ENCODE measurements at regions not wholly inside any gene's neighbourhood (a gene's known extent, or its start where the extent isn't known, plus 50 kb on each side); places are given as distances from the start of the nearest gene placed in this dataset.

- TF ChIP-seq CTCF (IDR thresholded peaks at IDR 0.05) (no peak), POLR2A (IDR thresholded peaks at IDR 0.05) (no peak)
Measured at GRCh38 chr12:89267404-89267803, 84.9 kb downstream of the DUSP6 start.
